IPS-20b (cell line): ENCODE measurements at regions not wholly inside any gene's neighbourhood (a gene's known extent, or its start where the extent isn't known, plus 50 kb on each side); places are given as distances from the start of the nearest gene placed in this dataset.
"Not testable (repeated sequence)": the region's sequence is repeated elsewhere in the genome, so short reads cannot be mapped to it uniquely, and the experiment has no call there.

Experiments used
- H3K27ac ChIP-seq: one replicate; pipeline ENCODE4 v1.5.1; 2013; ENCODE audit warnings: low read length
- H3K27me3 ChIP-seq: 2 replicates; pipeline ENCODE4 v1.6.1; 2013; ENCODE audit warnings: mild to moderate bottlenecking, low read length, inconsistent platforms; ENCODE audit not compliant: insufficient read depth
- H3K36me3 ChIP-seq: 2 replicates; pipeline ENCODE4 v1.6.1; 2013; ENCODE audit warnings: low read depth, mild to moderate bottlenecking, inconsistent platforms, low read length, moderate library complexity; ENCODE audit not compliant: insufficient read depth
- H3K4me1 ChIP-seq: 2 replicates; pipeline ENCODE4 v1.6.1; 2013; ENCODE audit warnings: mild to moderate bottlenecking, control low read depth, inconsistent platforms, low read length, moderate library complexity; ENCODE audit not compliant: insufficient read depth
- H3K4me3 ChIP-seq: 2 replicates; pipeline ENCODE4 v1.5.1; 2013; ENCODE audit warnings: mild to moderate bottlenecking, low read length, inconsistent platforms
- H3K9ac ChIP-seq: 2 replicates; pipeline ENCODE4 v1.6.1; 2013; ENCODE audit warnings: low read depth, mild to moderate bottlenecking, inconsistent platforms, low read length, moderate library complexity
- H3K9me3 ChIP-seq: 2 replicates; pipeline ENCODE4 v1.6.1; 2013; ENCODE audit warnings: mild to moderate bottlenecking, low read depth, low read length, inconsistent platforms; ENCODE audit not compliant: insufficient read depth

DNA sequence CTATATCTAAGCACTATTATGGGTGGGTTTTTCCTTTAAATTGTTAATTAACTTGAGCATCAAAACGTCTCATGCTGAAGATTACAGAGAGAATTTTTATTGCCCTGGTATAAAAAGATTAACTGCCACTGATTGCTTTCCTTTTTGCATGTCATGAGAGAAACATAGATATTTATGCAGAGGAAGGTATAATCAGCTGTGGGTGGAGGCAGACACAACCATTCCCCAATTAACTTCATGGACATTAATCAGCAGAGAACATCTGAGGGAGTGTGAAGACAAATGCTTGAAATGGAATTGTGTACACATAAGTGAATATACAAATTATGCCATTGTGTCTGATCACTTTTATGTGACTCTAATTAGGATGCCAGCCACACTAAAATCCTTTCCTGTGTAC is 115.2 kb upstream of the CPHXL start:
- peaks cover 80% of the 10 kb centered on the region for H3K27me3 ChIP-seq
- H3K27ac ChIP-seq, result no peak overlapping the region
- H3K4me3 ChIP-seq, result no peak overlapping the region
- H3K9me3 ChIP-seq, result no peaks in the 10 kb centered on the region
- H3K4me1 ChIP-seq, result no peaks in the 10 kb centered on the region; the same call in 1 of the 2 replicates
- no peak overlapping the region for H3K9ac ChIP-seq
- H3K36me3 ChIP-seq, result no peaks in the 10 kb centered on the region

DNA sequence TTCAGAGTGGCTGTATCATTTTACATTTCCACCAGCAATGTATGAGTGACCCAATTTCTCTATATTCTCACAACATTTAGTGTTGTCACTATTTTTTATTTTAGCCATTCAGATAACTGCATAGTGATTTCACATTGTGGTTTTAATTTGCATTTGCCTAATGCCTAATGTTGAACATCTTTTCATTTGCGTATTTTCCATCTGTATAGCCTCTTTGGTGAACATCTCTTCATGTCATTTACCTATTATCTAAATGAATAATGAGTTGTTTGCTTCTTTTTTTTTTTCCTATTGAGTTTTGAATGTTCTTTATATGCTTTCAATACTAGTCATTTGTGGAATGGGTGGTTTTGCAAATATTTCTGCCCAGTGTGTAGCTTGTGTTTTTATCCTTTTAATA is 120.9 kb upstream of the CPHXL start:
- Histone ChIP-seq H3K27ac (no peak overlapping the region), H3K9me3 (no peaks in the 10 kb centered on the region), H3K9ac (no peak overlapping the region), H3K4me1 (no peaks in the 10 kb centered on the region), H3K4me3 (no peak overlapping the region), H3K27me3 (peaks cover 25% of the 10 kb centered on the region), H3K36me3 (no peaks in the 10 kb centered on the region)

DNA sequence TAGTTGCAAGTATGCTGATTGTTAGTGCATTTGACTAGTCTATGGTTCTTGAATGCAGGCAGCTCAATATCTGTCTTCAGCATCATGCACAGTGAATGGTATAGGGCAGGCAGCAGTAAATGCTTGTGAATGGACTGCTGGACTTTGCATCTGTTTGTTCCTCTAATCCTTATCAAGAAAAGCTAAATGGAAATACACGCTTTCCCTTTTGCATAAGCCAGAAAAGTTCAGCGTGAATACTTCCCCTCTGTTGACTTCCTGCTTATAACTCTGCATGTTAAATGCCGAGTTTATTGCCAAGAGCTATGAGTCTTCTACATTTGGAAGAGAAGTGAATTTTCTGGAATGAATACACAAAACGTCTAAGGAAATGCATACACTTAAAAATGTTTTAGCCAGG is 127.9 kb upstream of the CPHXL start:
- Histone ChIP-seq H3K36me3 (no peaks in the 10 kb centered on the region), H3K4me1 (no peaks in the 10 kb centered on the region), H3K9ac (no peak overlapping the region), H3K4me3 (no peak overlapping the region), H3K27me3 (no peaks in the 10 kb centered on the region), H3K27ac (no peak overlapping the region), H3K9me3 (no peaks in the 10 kb centered on the region)

DNA sequence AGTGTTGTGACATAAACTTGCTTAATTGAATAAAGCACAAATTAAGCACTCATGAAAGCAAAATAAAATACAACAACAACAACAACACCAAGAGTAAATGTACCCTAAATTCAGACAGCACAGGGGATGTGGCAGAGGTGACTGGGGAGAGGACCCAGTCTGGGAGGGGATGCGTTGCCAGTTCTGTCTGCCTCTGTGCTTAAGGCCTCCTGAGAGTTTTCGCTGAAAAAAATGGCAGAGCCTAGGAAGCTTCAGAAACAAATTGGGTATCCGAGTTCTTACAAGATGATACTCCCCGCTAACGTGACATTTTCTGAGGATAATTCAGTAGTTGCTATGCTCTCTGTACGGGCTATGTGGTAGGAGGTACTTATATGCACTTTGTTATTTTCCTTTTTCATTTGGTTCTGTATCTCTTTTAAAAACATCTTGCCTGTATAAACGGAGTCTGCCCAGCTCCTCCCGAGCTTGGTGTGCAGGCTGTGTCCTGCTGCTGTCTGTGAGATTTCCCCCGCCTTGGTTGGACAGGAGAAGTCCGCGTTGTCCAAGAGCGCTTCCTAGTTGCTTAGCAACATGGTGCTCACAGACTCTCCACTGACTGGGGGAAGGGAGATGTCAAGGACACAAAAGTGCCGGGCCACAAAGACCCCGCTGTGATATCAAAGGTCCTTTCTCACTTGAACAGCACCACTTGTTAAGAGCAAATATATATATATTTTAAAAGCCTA is 134.2 kb upstream of the CPHXL start:
- Histone ChIP-seq H3K4me1 (no peaks in the 10 kb centered on the region), H3K4me3 (no peak overlapping the region), H3K9me3 (no peaks in the 10 kb centered on the region), H3K36me3 (no peaks in the 10 kb centered on the region), H3K9ac (no peak overlapping the region), H3K27me3 (no peaks in the 10 kb centered on the region), H3K27ac (no peak overlapping the region)

DNA sequence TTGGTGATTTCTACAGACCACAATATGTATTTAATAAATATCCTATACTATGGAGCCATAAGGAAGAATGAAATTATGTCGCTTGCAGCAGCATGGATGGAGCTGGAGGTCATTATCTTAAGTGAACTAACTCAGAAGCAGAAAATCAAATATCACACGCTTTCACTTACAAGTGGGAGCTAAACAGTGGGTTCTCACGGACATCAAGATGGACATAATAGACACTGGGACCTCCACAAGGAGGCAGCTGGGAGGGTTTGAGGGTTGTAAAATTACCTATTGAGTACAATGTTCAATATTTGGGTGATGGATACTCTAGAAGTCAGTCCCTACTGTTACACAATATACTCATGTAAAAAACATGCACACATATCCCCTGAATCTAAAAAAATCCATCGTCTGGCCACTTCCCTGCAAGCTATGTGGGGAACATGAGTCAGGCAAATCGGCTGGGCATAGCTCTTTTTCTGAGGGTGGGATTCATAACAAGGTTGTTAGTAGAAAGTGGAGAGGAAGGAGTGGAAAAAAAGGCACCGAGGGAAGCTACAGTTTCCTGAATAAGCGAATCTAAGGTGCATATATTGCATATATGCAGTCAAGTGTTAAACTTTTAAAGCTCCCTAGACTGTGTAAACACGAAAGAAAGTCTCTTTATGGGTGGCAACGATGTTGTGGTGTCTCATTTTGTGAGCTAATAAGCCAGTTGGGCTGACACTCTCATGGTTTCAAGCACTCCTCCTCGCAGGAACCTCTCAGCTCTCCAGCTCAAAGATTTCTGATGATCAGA is 135.2 kb upstream of the CPHXL start:
- no peak overlapping the region for H3K9ac ChIP-seq
- H3K4me1 ChIP-seq, result no peaks in the 10 kb centered on the region
- H3K9me3 ChIP-seq, result no peaks in the 10 kb centered on the region
- no peak overlapping the region for H3K4me3 ChIP-seq
- H3K27me3 ChIP-seq, result no peaks in the 10 kb centered on the region
- H3K36me3 ChIP-seq, result no peaks in the 10 kb centered on the region
- no peak overlapping the region for H3K27ac ChIP-seq

DNA sequence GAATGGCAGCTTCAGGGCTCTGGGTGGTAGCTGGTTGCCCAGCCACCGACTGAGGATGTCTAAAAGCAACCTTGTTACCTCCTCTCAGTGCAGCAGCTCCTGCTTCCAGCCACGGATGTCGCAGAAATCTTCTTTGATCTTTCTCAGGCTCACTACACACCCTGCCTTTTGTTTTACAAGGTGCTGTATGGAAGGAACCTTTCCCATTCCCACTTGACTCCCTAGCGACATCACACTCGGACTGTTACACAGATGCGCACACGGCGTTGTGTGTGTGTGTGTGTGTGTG is 135.8 kb upstream of the CPHXL start:
- no peaks in the 10 kb centered on the region for H3K36me3 ChIP-seq
- H3K4me1 ChIP-seq, result no peaks in the 10 kb centered on the region
- H3K27ac ChIP-seq, result no peak overlapping the region
- H3K9ac ChIP-seq, result no peak overlapping the region
- no peaks in the 10 kb centered on the region for H3K9me3 ChIP-seq
- no peaks in the 10 kb centered on the region for H3K27me3 ChIP-seq
- H3K4me3 ChIP-seq, result no peak overlapping the region

DNA sequence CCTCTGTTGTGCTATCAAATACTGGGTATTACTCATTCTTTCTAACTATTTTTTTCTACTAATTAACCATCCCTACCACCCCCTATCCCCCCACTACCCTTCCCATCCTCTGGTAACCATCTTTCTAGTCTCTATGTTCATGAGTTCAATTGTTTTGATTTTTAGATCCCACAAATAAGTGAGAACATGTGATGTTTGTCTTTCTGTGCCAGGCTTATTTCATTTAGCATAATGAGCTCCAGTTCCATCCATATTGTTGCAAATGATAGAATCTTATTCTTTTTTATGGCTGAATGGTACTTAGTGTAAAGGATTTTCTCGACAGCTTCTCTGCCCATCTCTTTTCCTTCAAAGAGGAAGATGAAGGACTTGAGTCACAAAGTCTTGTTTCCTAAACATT is 138.0 kb upstream of the CPHXL start:
- no peak overlapping the region for H3K9ac ChIP-seq
- no peaks in the 10 kb centered on the region for H3K9me3 ChIP-seq
- H3K27me3 ChIP-seq, result no peaks in the 10 kb centered on the region
- no peak overlapping the region for H3K4me3 ChIP-seq
- no peak overlapping the region for H3K27ac ChIP-seq
- no peaks in the 10 kb centered on the region for H3K36me3 ChIP-seq
- no peaks in the 10 kb centered on the region for H3K4me1 ChIP-seq

DNA sequence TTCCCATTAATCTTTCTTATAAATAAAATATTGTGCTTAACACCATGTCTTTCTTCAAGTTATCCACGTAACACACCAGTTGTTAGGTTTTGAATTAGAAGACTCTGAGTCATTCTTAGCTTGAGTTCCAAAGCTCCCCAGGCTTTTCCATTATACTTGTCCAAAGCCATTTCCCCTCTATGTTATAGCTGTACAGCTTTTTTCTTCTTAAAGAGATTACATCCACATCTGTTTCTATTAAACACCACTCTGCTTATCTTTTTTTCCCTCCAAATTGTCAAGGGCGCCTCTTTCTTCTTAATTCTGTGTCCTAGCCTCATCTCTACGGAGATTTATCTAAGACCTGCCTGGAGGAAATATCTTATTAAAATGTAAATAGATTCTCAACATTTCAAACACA is 139.4 kb upstream of the CPHXL start:
- H3K9ac ChIP-seq, result no peak overlapping the region

DNA sequence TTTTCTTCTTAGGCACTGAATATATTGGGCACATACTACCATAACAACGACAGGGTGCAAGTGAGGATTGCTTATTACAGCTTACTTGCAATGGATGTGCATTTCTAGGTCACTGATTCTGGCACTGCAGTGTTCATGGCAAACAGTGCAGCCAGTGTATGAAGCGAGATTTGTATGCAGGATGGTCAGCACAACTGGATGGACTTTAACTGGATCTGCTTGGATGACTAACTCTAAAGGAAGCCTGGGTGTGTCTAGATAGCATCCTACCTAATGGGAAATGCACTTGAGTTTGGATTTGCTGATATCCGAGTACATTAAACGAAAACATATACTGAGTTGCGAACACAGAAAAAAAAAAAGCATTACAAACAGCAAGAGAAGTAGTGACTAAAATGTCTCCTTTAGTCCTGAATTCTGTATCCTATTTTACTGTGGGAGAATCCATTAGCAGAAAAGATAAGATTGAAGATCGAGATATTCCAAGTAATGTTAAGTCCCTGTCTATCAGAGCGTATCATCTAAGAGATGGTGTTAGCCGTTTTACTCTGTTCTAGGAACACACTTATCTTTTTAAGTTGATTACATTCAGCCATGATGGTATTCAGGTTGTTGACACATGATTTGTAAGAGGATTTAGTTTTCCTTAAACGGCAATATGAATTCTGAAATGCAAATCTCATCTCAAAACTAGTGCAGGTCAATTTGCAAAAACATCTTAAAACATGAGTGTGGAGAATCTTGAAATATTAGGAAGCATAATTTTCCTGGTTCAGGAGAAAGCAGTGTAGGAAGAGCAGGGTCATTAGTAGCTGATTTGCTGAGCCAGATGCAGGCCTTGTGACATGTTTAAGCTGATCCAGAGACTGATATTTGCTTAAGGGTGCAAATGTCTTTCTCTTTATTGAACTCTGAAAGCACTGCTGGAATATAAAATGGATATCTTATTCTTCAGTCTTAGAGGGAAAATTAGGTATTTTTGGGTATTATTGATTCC is 142.6 kb upstream of the CPHXL start:
- Histone ChIP-seq H3K4me1 (no peaks in the 10 kb centered on the region), H3K36me3 (no peaks in the 10 kb centered on the region), H3K27ac (no peak overlapping the region), H3K9me3 (no peaks in the 10 kb centered on the region), H3K27me3 (no peaks in the 10 kb centered on the region), H3K4me3 (no peak overlapping the region), H3K9ac (no peak overlapping the region)

More for the DNA sequence above, 139.4 kb upstream of the CPHXL start:
- Histone ChIP-seq H3K36me3 (no peaks in the 10 kb centered on the region), H3K4me1 (no peaks in the 10 kb centered on the region), H3K27ac (no peak overlapping the region), H3K27me3 (no peaks in the 10 kb centered on the region), H3K4me3 (no peak overlapping the region), H3K9me3 (no peaks in the 10 kb centered on the region)

DNA sequence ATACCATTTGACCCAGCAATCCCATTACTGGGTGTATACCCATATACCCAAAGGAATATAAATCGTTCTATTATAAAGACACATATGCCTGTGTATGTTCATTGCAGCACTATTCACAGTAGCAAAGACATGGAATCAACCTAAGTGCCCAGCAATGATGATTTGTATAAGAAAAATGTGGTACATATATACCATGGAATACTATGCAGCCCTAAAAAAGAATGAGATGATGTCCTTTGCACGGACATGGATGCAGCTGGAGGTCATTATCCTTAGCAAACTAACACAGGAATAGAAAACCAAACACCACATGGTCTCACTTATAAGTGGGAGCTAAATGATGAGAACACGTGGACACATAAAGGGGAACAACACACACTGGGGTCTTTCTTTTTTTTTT is 155.0 kb upstream of the CPHXL start:
- not testable (repeated sequence) for H3K4me1 ChIP-seq, H3K27ac ChIP-seq, H3K9ac ChIP-seq, H3K36me3 ChIP-seq, H3K4me3 ChIP-seq, H3K9me3 ChIP-seq, H3K27me3 ChIP-seq

DNA sequence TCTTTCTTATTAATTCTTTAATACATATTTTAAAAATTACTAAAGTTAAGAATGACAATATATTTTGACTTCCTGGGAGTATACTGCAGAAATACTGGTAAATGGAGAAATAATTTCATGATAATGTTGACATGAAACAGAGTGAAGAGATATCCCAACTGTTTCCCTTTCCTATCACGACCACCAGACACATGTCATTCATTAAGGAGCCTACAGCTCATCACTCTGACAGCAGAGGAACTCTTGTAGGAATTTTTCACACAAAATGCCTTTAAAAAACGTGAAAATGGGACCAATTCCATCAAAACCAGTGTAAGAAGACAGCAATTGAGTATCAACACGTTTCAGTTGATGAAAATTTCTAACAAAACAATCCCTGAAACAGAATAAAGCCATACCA is 172.9 kb upstream of the CPHXL start:
- H3K4me3 ChIP-seq, result no peak overlapping the region
- H3K27me3 ChIP-seq, result no peaks in the 10 kb centered on the region
- H3K4me1 ChIP-seq, result no peaks in the 10 kb centered on the region
- H3K9ac ChIP-seq, result no peak overlapping the region
- no peaks in the 10 kb centered on the region for H3K9me3 ChIP-seq
- no peaks in the 10 kb centered on the region for H3K36me3 ChIP-seq
- H3K27ac ChIP-seq, result no peak overlapping the region
